Skeletal muscle satellite cell (primary cell): ENCODE measurements at regions not wholly inside any gene's neighbourhood (a gene's known extent, or its start where the extent isn't known, plus 50 kb on each side); places are given as distances from the start of the nearest gene placed in this dataset.

Source experiments
- H3K27me3 ChIP-seq: 2 replicates; pipeline ENCODE4 v1.7.0; 2013; ENCODE audit warnings: low read length; ENCODE audit not compliant: control insufficient read depth, insufficient read depth
- H3K36me3 ChIP-seq: 2 replicates; pipeline ENCODE4 v1.7.0; 2013; ENCODE audit warnings: mild to moderate bottlenecking, control low read depth, low read length; ENCODE audit not compliant: insufficient read depth
- H3K4me1 ChIP-seq: 2 replicates; pipeline ENCODE4 v1.7.0; 2013; ENCODE audit warnings: low read length; ENCODE audit not compliant: control insufficient read depth, insufficient read depth
- H3K4me2 ChIP-seq: 2 replicates; pipeline ENCODE4 v1.7.0; 2013; ENCODE audit warnings: mild to moderate bottlenecking, low read length
- H3K4me3 ChIP-seq: 2 replicates; pipeline ENCODE4 v1.7.0; 2013; ENCODE audit warnings: low read length
- H3K9ac ChIP-seq: 2 replicates; pipeline ENCODE4 v1.7.0; 2013; ENCODE audit warnings: mild to moderate bottlenecking, low read depth, low read length, moderate library complexity
- H3K9me3 ChIP-seq: replicated peaks from 2 replicates; pipeline ENCODE4 v1.7.0; 2013; ENCODE audit warnings: mild to moderate bottlenecking, control low read depth, low read length

- peaks cover 41% of the 10 kb centered on the region for H3K4me1 ChIP-seq
- no peak overlapping the region for H3K9ac ChIP-seq
- peaks cover 38% of the 10 kb centered on the region for H3K36me3 ChIP-seq
These were observed 132.0 kb downstream of the RFLNA start for GRCh38 chr12:124426594-124427555.

DNA sequence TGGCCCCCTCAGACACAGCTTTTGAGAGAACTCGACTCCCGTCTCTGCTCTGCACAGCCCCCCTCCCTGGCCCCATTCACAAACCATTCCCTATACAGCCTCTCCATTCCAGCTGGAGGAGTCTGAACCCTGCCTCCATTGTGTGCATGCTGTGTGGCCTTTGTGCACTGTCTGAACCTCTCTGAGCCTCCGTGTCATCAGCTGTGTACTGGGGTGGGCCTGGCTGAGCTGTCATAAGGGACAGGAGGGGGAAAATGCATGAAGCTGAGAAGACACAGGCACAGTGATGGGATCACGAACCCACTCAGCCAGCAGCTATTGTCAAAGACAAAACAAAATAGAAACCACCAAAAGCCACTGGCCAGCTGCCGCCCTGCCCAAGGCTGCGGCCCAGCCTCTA is 130.8 kb downstream of the RFLNA start:
- Histone ChIP-seq H3K9ac (no peak overlapping the region), H3K27me3 (no peaks in the 10 kb centered on the region), H3K9me3 (no peaks in the 10 kb centered on the region), H3K4me1 (peaks cover 54% of the 10 kb centered on the region), H3K4me3 (no peak overlapping the region), H3K4me2 (no peak overlapping the region), H3K36me3 (peaks cover 38% of the 10 kb centered on the region)

More at GRCh38 chr12:124426594-124427555, 132.0 kb downstream of the RFLNA start:
- Histone ChIP-seq H3K4me2 (no peak overlapping the region), H3K27me3 (no peaks in the 10 kb centered on the region), H3K9me3 (no peaks in the 10 kb centered on the region), H3K4me3 (no peak overlapping the region)

GRCh38 chr12:124424516-124424905 is 129.6 kb downstream of the RFLNA start:
- H3K36me3 ChIP-seq: peaks cover 40% of the 10 kb centered on the region
- H3K27me3 ChIP-seq: no peaks in the 10 kb centered on the region
- H3K4me1 ChIP-seq: peaks cover 56% of the 10 kb centered on the region
- H3K9me3 ChIP-seq: no peaks in the 10 kb centered on the region
- H3K4me2 ChIP-seq: no peak overlapping the region
- H3K9ac ChIP-seq: no peak overlapping the region
- H3K4me3 ChIP-seq: no peak overlapping the region

DNA sequence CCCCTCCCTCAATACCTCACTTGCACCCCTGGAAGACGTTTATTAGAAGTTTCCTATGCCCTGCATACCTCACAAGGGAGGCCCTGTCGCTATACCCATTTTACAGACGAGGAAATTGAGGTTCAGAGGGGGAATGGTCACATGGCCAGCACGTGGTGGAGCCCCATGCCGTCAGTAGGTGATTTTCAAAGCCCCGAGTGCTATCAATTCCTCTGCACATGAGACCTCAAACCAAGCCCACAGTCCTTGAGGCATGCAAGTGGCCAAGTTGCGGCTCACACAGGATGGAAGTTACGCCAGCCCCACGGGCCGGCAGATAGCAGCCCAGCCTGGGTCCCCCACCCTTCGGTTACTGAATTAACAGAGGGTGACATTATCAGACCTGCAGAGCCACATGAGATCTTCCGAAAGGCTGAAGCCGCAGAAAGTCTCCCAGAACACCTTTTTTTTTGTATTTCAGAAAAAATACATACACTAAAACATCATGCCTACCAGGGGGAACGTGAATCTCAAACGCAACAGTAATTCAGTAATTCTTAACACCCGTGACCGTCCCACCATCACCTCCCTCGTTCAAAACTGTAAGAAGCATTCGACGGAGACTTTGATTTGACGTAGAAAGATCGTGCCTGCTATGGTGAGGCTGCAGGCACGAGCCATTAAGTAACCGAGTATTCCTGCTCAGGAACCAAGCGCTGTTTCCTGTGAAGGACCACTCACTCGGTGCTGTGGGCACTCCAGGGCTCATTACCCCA is 129.0 kb downstream of the RFLNA start:
- Histone ChIP-seq H3K27me3 (no peaks in the 10 kb centered on the region), H3K4me2 (peak overlapping the region; percentile 85), H3K9me3 (no peaks in the 10 kb centered on the region), H3K4me3 (no peak overlapping the region), H3K4me1 (peaks cover 50% of the 10 kb centered on the region), H3K9ac (peak overlapping the region; percentile 83), H3K36me3 (peaks cover 42% of the 10 kb centered on the region)

DNA sequence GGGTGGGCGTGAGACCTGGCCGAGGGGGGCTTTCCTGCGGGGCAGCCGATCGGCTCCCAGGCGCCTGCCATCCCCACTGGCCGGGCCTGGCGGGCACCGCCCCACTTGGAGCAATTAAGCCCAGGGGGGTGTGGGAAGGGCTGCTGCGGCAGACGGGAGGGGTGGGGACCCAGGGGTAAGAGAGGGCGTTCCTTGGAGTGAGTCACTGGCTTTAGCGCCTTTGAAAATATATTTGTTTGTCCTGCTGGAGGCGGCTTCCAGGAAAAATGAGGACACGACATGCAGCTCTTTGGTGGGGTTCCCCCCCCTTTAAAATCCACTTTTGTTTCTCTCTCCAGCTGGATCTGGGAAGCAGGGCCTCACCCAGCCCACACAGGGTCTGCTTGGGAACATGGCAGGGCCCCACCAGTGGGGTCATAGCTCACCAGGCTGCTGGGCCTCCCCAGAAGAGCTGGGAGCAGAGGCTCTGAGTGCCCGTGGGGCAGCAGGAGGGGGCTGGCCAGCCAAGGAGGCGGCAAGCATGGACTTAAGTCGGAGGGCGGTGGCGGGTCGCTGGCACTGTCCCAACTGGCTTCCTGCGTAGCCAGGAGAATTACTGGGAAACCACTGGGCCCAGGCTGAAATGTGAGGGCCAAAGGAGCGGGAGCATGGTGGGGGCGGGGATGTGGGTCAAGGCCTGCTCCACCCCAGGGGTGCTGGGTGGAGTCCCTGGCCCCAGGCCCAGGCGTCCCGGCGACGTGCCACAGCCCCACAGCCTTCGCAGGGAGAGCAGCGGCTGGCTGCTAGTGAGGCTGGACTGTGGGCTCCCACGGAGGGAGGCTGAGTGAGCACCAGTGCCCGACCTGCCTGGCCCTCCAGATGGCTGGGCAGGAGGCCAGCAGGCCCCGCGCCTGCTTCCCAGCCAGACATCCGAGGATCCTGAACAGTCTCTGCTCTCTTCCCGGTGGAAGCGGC is 128.0 kb downstream of the RFLNA start:
- Histone ChIP-seq H3K27me3 (no peaks in the 10 kb centered on the region), H3K9ac (peak overlapping the region; percentile 83), H3K36me3 (peaks cover 49% of the 10 kb centered on the region), H3K4me3 (peak overlapping the region; percentile 67), H3K4me2 (peak overlapping the region; percentile 85), H3K9me3 (no peaks in the 10 kb centered on the region), H3K4me1 (peaks cover 40% of the 10 kb centered on the region)

DNA sequence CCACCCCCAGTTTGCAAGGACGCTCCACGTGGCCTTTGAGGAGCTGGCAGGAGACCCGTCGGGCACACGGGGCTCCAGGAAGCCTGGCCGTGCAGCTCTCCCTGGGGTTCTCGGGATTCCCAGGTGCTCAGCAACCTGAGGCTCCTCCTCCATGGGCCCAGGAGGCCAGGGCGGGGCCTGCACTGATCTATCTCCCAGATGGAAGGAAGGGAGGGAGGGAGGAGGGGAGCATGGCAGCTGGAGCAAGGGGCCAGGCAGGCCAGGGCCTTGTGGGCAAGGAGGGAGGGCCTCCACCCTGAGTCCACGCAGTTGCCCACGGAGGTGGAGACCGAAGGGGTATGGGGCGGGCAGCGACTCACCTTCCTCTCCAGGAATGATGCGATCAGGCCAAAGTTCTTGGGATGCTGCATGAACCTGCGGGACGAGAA is 127.3 kb downstream of the RFLNA start:
- Histone ChIP-seq H3K4me3 (peak overlapping the region; percentile 67), H3K9ac (peak overlapping the region; percentile 65), H3K4me2 (peak overlapping the region; percentile 85), H3K36me3 (peaks cover 49% of the 10 kb centered on the region), H3K27me3 (no peaks in the 10 kb centered on the region), H3K9me3 (no peaks in the 10 kb centered on the region), H3K4me1 (peaks cover 35% of the 10 kb centered on the region)

DNA sequence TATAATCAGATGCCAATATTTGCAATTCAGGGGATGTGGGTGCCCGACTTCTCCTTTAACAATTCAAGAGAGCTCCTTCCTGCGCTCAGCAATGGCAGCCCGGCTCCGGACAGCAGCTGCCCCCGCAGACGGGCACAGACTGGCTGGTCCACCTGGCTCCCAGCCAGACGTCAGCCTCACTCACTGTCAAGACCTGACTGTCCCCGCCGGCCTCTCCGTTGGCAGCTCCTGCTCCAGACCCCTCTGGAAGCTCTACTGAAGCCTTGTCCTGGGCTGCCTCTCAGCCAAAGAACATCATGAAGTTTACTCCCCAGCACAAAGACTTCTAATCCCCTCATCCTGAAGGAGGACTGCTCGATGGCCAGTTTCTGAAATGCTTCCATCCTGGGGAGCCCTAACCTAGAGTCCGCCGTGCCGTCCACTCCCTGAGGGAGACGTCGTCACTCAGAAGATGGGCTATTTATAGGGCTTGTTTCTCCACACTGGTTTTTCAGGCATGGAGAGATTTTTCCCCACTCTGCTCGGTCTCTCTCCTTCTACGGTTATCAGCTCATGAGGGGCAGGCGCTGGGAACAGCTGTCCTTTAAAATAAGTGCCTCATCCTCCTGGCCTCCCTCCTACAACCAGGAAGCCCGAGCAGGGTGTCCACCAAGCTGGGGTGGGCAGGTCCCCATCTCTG is 126.2 kb downstream of the RFLNA start:
- Histone ChIP-seq H3K27me3 (no peaks in the 10 kb centered on the region), H3K4me3 (peak overlapping the region; percentile 36), H3K36me3 (peaks cover 43% of the 10 kb centered on the region), H3K4me2 (peak overlapping the region; percentile 85), H3K4me1 (peaks cover 35% of the 10 kb centered on the region), H3K9ac (peak overlapping the region; percentile 39), H3K9me3 (no peaks in the 10 kb centered on the region)

DNA sequence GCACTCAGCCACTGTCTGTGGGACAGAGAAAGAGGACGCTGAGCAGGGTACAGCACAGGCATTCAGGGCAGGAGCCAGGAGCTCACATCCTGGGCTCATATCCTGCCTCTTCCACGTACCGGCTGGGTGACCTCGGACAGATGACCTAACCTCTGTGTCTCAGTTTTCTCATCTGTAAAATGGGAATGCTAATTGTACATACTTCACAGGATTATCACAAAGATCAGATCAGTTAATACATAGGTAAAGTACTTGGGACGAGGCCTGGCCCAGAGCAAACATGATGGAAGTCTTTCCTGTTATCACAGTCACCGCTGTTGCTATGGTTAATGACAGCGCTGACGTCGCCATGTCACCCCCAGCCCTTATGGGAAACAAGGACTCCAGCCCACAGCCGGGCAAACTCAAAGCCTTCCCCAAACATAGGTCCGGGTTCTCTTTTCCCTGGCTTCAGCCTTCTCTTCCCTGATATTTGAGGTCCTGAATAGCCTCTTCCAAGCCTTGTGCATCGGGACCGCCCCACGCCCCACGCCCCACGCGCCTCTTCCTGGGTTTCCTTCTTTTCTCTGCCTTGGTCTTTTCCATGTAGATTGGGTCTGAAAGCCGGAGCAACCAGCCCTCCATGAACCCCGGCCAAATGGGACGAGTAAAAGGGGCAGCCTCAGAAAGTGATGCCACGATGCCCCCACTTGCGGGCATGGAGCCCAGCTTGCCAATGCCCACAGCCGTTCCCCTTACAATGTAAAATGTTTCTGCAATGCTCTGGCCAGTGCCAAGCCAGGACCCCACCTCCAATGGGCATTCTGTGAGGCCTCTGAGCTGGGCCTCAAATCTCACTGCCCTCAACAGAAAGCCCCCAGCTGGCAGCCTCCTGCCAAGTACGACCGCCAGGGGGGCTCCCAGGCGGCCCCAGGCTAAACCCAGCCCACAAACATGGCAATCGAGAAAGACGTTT is 125.4 kb downstream of the RFLNA start:
- peaks cover 35% of the 10 kb centered on the region for H3K4me1 ChIP-seq
- H3K36me3 ChIP-seq: peaks cover 35% of the 10 kb centered on the region
- no peaks in the 10 kb centered on the region for H3K27me3 ChIP-seq
- H3K9me3 ChIP-seq: no peaks in the 10 kb centered on the region
- H3K4me2 ChIP-seq: peak overlapping the region; percentile 85
- H3K4me3 ChIP-seq: no peak overlapping the region
- H3K9ac ChIP-seq: peak overlapping the region; percentile 39

DNA sequence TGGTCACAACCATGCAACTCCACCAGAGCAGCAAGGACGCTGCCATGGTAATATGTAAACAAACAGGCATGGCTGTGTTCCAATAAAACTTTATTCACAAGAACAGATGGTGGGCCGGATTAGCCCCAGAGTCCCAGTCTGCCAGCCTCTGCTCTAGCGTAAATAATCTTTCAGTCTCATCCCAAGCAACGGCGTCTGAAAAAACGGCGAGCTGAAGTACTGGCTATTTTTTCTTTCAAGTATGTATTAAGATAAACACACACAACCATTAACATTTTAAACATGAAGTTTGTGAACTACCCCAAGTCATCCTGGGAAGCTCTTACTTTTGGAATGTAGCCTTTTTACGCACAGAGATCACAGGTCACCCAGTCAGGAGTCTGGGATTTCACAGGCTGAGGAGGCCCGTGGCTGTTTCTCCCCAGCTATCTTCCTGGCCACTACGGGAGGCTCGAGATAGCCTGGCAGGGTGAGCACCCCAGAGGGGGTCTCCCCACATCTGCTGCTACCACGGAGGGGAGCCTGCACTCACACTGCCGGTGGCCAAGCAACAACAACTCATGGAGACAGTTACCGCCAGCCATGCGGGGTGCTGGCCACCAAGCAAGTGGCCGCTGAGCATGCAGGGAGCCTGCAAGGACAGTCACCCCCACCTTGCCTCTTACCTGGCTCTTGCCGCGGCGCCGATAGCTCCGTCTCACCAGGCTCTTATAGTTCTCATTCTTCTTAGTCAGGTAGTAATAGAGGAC is 124.6 kb downstream of the RFLNA start:
- H3K27me3 ChIP-seq: no peaks in the 10 kb centered on the region
- peaks cover 35% of the 10 kb centered on the region for H3K4me1 ChIP-seq
- H3K36me3 ChIP-seq: peaks cover 31% of the 10 kb centered on the region
- no peak overlapping the region for H3K4me2 ChIP-seq
- no peak overlapping the region for H3K4me3 ChIP-seq
- no peak overlapping the region for H3K9ac ChIP-seq
- H3K9me3 ChIP-seq: no peaks in the 10 kb centered on the region
